H9 (cell line): ENCODE measurements at regions not wholly inside any gene's neighbourhood (a gene's known extent, or its start where the extent isn't known, plus 50 kb on each side); places are given as distances from the start of the nearest gene placed in this dataset.

ENCODE experiments used
- DNase-seq: peaks from one replicate; pipeline ENCODE4 v3.0.0-alpha.2; 2017
- H2AFZ ChIP-seq: one replicate; pipeline ENCODE4 v1.6.1; 2013; ENCODE audit warnings: mild to moderate bottlenecking, low read length, control low read depth, moderate library complexity
- H2AK5ac ChIP-seq: 2 replicates; pipeline ENCODE4 v1.6.1; 2013; ENCODE audit warnings: low read length, control low read depth, mixed read lengths; ENCODE audit not compliant: insufficient read length
- H2BK120ac ChIP-seq: one replicate; pipeline ENCODE4 v1.6.1; 2013; ENCODE audit warnings: low read depth, mild to moderate bottlenecking, low read length, control low read depth, inconsistent platforms; ENCODE audit not compliant: poor library complexity, severe bottlenecking
- H2BK12ac ChIP-seq: 2 replicates; pipeline ENCODE4 v1.6.1; 2013; ENCODE audit warnings: low read length, control low read depth, mixed read lengths, low read depth; ENCODE audit not compliant: insufficient read length
- H2BK15ac ChIP-seq: 2 replicates; pipeline ENCODE4 v1.6.1; 2013; ENCODE audit warnings: low read depth, low read length, control low read depth
- H2BK20ac ChIP-seq: one replicate; pipeline ENCODE4 v1.6.1; 2013; ENCODE audit warnings: low read depth, mild to moderate bottlenecking, low read length, control low read depth, inconsistent platforms; ENCODE audit not compliant: poor library complexity, severe bottlenecking
- H2BK5ac ChIP-seq: 2 replicates; pipeline ENCODE4 v1.6.1; 2013; ENCODE audit warnings: low read length, control low read depth, mixed read lengths; ENCODE audit not compliant: insufficient read length
- H3K14ac ChIP-seq: 2 replicates; pipeline ENCODE4 v1.6.1; 2013; ENCODE audit warnings: low read length, control low read depth; ENCODE audit not compliant: insufficient read depth
- H3K18ac ChIP-seq: 2 replicates; pipeline ENCODE4 v1.6.1; 2013; ENCODE audit warnings: low read depth, mild to moderate bottlenecking, mixed read lengths, low read length, control low read depth; ENCODE audit not compliant: insufficient read length
- H3K23ac ChIP-seq: 2 replicates; pipeline ENCODE4 v1.6.1; 2013; ENCODE audit warnings: low read length, control low read depth, mixed read lengths, low read depth; ENCODE audit not compliant: insufficient read length
- H3K23me2 ChIP-seq: 2 replicates; pipeline ENCODE4 v1.6.1; 2013; ENCODE audit warnings: low read depth, mild to moderate bottlenecking, mixed read lengths, low read length, control low read depth; ENCODE audit not compliant: insufficient read length, poor library complexity, severe bottlenecking
- H3K27ac ChIP-seq: 2 replicates; pipeline ENCODE4 v1.5.1; 2013; ENCODE audit warnings: low read length, control low read depth, mixed read lengths, low read depth; ENCODE audit not compliant: insufficient read length
- H3K27me3 ChIP-seq: 2 replicates; pipeline ENCODE4 v1.6.1; 2013; ENCODE audit warnings: low read length, control low read depth, inconsistent platforms; ENCODE audit not compliant: insufficient read depth
- H3K4ac ChIP-seq: 2 replicates; pipeline ENCODE4 v1.6.1; 2013; ENCODE audit warnings: low read depth, mild to moderate bottlenecking, control low read depth, inconsistent platforms, low read length, moderate library complexity
- H3K4me1 ChIP-seq: 2 replicates; pipeline ENCODE4 v1.6.1; 2013; ENCODE audit warnings: low read length, control low read depth, inconsistent platforms; ENCODE audit not compliant: insufficient read depth
- H3K4me2 ChIP-seq: 2 replicates; pipeline ENCODE4 v1.6.1; 2013; ENCODE audit warnings: low read length, control low read depth, mixed read lengths; ENCODE audit not compliant: insufficient read length, insufficient read depth
- H3K56ac ChIP-seq: 2 replicates; pipeline ENCODE4 v1.6.1; 2013; ENCODE audit warnings: low read depth, mild to moderate bottlenecking, mixed read lengths, low read length, control low read depth; ENCODE audit not compliant: insufficient read length
- H3K79me1 ChIP-seq: 2 replicates; pipeline ENCODE4 v1.6.1; 2013; ENCODE audit warnings: low read depth, mild to moderate bottlenecking, moderate library complexity, low read length, control low read depth, inconsistent platforms; ENCODE audit not compliant: insufficient read depth, poor library complexity, severe bottlenecking
- H3K79me2 ChIP-seq: 2 replicates; pipeline ENCODE4 v1.6.1; 2013; ENCODE audit warnings: low read length, control low read depth, inconsistent platforms; ENCODE audit not compliant: insufficient read depth
- H3K9ac ChIP-seq: 2 replicates; pipeline ENCODE4 v1.6.1; 2013; ENCODE audit warnings: low read length, control low read depth, mixed read lengths; ENCODE audit not compliant: insufficient read length; ENCODE audit errors: extremely low read depth
- H3K9me3 ChIP-seq: one replicate; pipeline ENCODE4 v1.6.1; 2013; ENCODE audit warnings: low read depth, low read length, inconsistent platforms; ENCODE audit not compliant: control insufficient read depth
- H3T11ph ChIP-seq: one replicate; pipeline ENCODE4 v1.6.1; 2013; ENCODE audit warnings: mild to moderate bottlenecking, low read length, control low read depth, inconsistent platforms
- H4K20me1 ChIP-seq: one replicate; pipeline ENCODE4 v1.6.1; 2013; ENCODE audit not compliant: control insufficient read depth, insufficient read length, insufficient read depth
- H4K5ac ChIP-seq: 2 replicates; pipeline ENCODE4 v1.6.1; 2013; ENCODE audit warnings: low read depth, mild to moderate bottlenecking, mixed read lengths, low read length, control low read depth; ENCODE audit not compliant: insufficient read length
- H4K8ac ChIP-seq: replicated peaks from 2 replicates; pipeline ENCODE4 v1.6.1; 2013; ENCODE audit warnings: low read length, control low read depth, mixed read lengths, low read depth; ENCODE audit not compliant: insufficient read length
- H4K91ac ChIP-seq: 2 replicates; pipeline ENCODE4 v1.6.1; 2013; ENCODE audit warnings: low read depth, mild to moderate bottlenecking, moderate library complexity, mixed read lengths, low read length, control low read depth; ENCODE audit not compliant: insufficient read length
- H3K27ac Mint-ChIP-seq, 3 experiments: 2 replicates in 2 of 3; 3 replicates in 1 of 3; pipeline ENCODE4 v1.8.0; 2020 to 2021; ENCODE audit warnings: mixed read lengths in 3 of 3, mild to moderate bottlenecking in 1 of 3, moderate library complexity in 1 of 3
- H3K27me3 Mint-ChIP-seq: 2 replicates; pipeline ENCODE4 v1.8.0; 2021; ENCODE audit warnings: low read depth, mild to moderate bottlenecking, moderate library complexity, mixed read lengths
- H3K36me3 Mint-ChIP-seq, 3 experiments: 2 replicates in 2 of 3; 3 replicates in 1 of 3; pipeline ENCODE4 v1.8.0; 2020 to 2021; ENCODE audit warnings: low read depth in 3 of 3, mixed read lengths in 3 of 3; ENCODE audit not compliant: insufficient read depth in 1 of 3
- H3K4me1 Mint-ChIP-seq, 2 experiments: 2 replicates each; pipeline ENCODE4 v1.8.0; 2020; ENCODE audit warnings: mixed read lengths in 2 of 2
- H3K4me3 Mint-ChIP-seq, 2 experiments: 2 replicates in 1 of 2; 3 replicates in 1 of 2; pipeline ENCODE4 v1.8.0; 2020 to 2021; ENCODE audit warnings: mild to moderate bottlenecking in 2 of 2, mixed read lengths in 2 of 2, moderate library complexity in 1 of 2
- H3K9me3 Mint-ChIP-seq, 2 experiments: 2 replicates in 1 of 2; 3 replicates in 1 of 2; pipeline ENCODE4 v1.8.0; 2020; ENCODE audit warnings: mild to moderate bottlenecking in 2 of 2, mixed read lengths in 2 of 2, moderate library complexity in 1 of 2
- WGBS: extraction: QIAGEN DNeasy Blood & Tissue Kit; methylation state at CpG from one replicate; pipeline ENCODE4 v1.1.7; 2013; ENCODE audit warnings: missing lambda C conversion rate, low lambda C conversion rate, mixed read lengths; ENCODE audit not compliant: insufficient read length; ENCODE audit errors: extremely low coverage; 5-methylcytosine and 5-hydroxymethylcytosine counted together
- TF ChIP-seq, protein P1 (sequence below): fragments of 200-600 bp; sonication (generic); conservative IDR thresholded peaks from 3 replicates; pipeline ENCODE4 v1.8.0; 2021; ENCODE audit warnings: antibody characterized with exemption, mild to moderate bottlenecking

GRCh38 chr3:65202395-65202794, 514.6 kb upstream of the ADAMTS9 start:
- no CpG with 5 or more reads among the region's 2 CpGs for WGBS
- no peak overlapping the region for H2BK12ac ChIP-seq
- H3K79me2 ChIP-seq: no peaks in the 10 kb centered on the region
- no peak overlapping the region for H2AK5ac ChIP-seq
- H3K14ac ChIP-seq: no peak overlapping the region
- H4K8ac ChIP-seq: no peak overlapping the region
- H4K91ac ChIP-seq: no peak overlapping the region
- no peak overlapping the region for H3K18ac ChIP-seq
- no peak overlapping the region for H2BK15ac ChIP-seq
- H4K5ac ChIP-seq: no peak overlapping the region
- no peak overlapping the region for H2AFZ ChIP-seq
- no peak overlapping the region for H3K56ac ChIP-seq
- no peak overlapping the region for H2BK120ac ChIP-seq
- no peak overlapping the region for H2BK20ac ChIP-seq
- no peak overlapping the region for H3K4ac ChIP-seq
- no peak for DNase-seq
- no peak overlapping the region for H3T11ph ChIP-seq
- no peak overlapping the region for H2BK5ac ChIP-seq
- no peak overlapping the region for H3K9ac ChIP-seq
- no peaks in the 10 kb centered on the region for H3K79me1 ChIP-seq
- H3K4me3 Mint-ChIP-seq: no peak overlapping the region
- H3K23ac ChIP-seq: no peak overlapping the region
- no peaks in the 10 kb centered on the region for H3K23me2 ChIP-seq
- no peaks in the 10 kb centered on the region for H3K4me1 ChIP-seq
- H4K20me1 ChIP-seq: no peaks in the 10 kb centered on the region
- H3K27ac ChIP-seq: no peak overlapping the region
- H3K27ac Mint-ChIP-seq: no peak overlapping the region
- H3K27me3 Mint-ChIP-seq: no peaks in the 10 kb centered on the region
- no peak overlapping the region for H3K4me2 ChIP-seq
- TF ChIP-seq, protein P1, sequence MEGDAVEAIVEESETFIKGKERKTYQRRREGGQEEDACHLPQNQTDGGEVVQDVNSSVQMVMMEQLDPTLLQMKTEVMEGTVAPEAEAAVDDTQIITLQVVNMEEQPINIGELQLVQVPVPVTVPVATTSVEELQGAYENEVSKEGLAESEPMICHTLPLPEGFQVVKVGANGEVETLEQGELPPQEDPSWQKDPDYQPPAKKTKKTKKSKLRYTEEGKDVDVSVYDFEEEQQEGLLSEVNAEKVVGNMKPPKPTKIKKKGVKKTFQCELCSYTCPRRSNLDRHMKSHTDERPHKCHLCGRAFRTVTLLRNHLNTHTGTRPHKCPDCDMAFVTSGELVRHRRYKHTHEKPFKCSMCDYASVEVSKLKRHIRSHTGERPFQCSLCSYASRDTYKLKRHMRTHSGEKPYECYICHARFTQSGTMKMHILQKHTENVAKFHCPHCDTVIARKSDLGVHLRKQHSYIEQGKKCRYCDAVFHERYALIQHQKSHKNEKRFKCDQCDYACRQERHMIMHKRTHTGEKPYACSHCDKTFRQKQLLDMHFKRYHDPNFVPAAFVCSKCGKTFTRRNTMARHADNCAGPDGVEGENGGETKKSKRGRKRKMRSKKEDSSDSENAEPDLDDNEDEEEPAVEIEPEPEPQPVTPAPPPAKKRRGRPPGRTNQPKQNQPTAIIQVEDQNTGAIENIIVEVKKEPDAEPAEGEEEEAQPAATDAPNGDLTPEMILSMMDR: no peak
- H3K9me3 Mint-ChIP-seq: no peaks in the 10 kb centered on the region
- no peaks in the 10 kb centered on the region for H3K27me3 ChIP-seq
- no peaks in the 10 kb centered on the region for H3K36me3 Mint-ChIP-seq
- H3K9me3 ChIP-seq: no peaks in the 10 kb centered on the region
- no peaks in the 10 kb centered on the region; a peak in 1 of 4 replicates for H3K4me1 Mint-ChIP-seq
